Loucy (cell line): ENCODE measurements at regions not wholly inside any gene's neighbourhood (a gene's known extent, or its start where the extent isn't known, plus 50 kb on each side); places are given as distances from the start of the nearest gene placed in this dataset.

Source experiments
- H2AFZ ChIP-seq: fragments of 200-600 bp; sonication (generic); 2 replicates; pipeline ENCODE4 v1.6.0; 2016; ENCODE audit warnings: antibody characterized with exemption, mild to moderate bottlenecking, low read length, moderate library complexity
- H3F3A ChIP-seq: fragments of 200-600 bp; 2 replicates; pipeline ENCODE4 v1.6.0; 2016; ENCODE audit warnings: antibody characterized with exemption, low read depth, mild to moderate bottlenecking
- H3K27me3 ChIP-seq: fragments of 200-600 bp; sonication (generic); 2 replicates; pipeline ENCODE4 v1.6.1; 2014; ENCODE audit warnings: low read length, mild to moderate bottlenecking; ENCODE audit not compliant: insufficient read depth, poor library complexity, severe bottlenecking
- H3K36me3 ChIP-seq: fragments of 200-600 bp; sonication (generic); 2 replicates; pipeline ENCODE4 v1.6.1; 2016; ENCODE audit warnings: low read length; ENCODE audit not compliant: insufficient read depth
- H3K4me1 ChIP-seq: fragments of 200-600 bp; sonication (generic); 2 replicates; pipeline ENCODE4 v1.5.1; 2014; ENCODE audit warnings: low read length, mild to moderate bottlenecking; ENCODE audit not compliant: insufficient read depth, poor library complexity, severe bottlenecking
- H3K4me2 ChIP-seq: fragments of 200-600 bp; sonication (generic); 2 replicates; pipeline ENCODE4 v1.6.0; 2014; ENCODE audit warnings: antibody characterized with exemption, low read length, low read depth, mild to moderate bottlenecking; ENCODE audit not compliant: poor library complexity, severe bottlenecking
- H3K4me3 ChIP-seq: fragments of 200-600 bp; sonication (generic); 2 replicates; pipeline ENCODE4 v1.5.1; 2014; ENCODE audit warnings: low read length, mild to moderate bottlenecking, mixed read lengths; ENCODE audit not compliant: poor library complexity, severe bottlenecking
- H3K79me2 ChIP-seq: fragments of 200-600 bp; sonication (generic); 2 replicates; pipeline ENCODE4 v1.6.1; 2014; ENCODE audit warnings: low read length; ENCODE audit not compliant: insufficient read depth
- H3K9ac ChIP-seq: fragments of 200-600 bp; sonication (generic); 2 replicates; pipeline ENCODE4 v1.6.0; 2014; ENCODE audit warnings: mild to moderate bottlenecking, low read depth, low read length, moderate library complexity; ENCODE audit not compliant: poor library complexity, severe bottlenecking
- H3K9me2 ChIP-seq: fragments of 200-600 bp; sonication (generic); replicated peaks from 2 replicates; pipeline ENCODE4 v1.6.1; 2016; ENCODE audit warnings: low read depth, low read length, mixed read lengths
- H3K9me3 ChIP-seq: fragments of 200-600 bp; sonication (generic); 2 replicates; pipeline ENCODE4 v1.6.1; 2014; ENCODE audit warnings: mild to moderate bottlenecking, antibody characterized with exemption, low read length, low read depth; ENCODE audit not compliant: insufficient read depth
- H4K20me1 ChIP-seq: fragments of 200-600 bp; sonication (generic); 2 replicates; pipeline ENCODE4 v1.6.0; 2014; ENCODE audit warnings: antibody characterized with exemption, low read length, mild to moderate bottlenecking; ENCODE audit not compliant: insufficient read depth, poor library complexity, severe bottlenecking
- CTCF ChIP-seq: fragments of 200-600 bp; sonication (generic); conservative IDR thresholded peaks from 2 replicates; pipeline ENCODE4 v1.5.1; 2014; ENCODE audit warnings: mild to moderate bottlenecking, antibody characterized with exemption, low read length
- EZH2phosphoT487 ChIP-seq: fragments of 200-600 bp; IDR thresholded peaks from 2 replicates; pipeline ENCODE4 v1.6.1; 2018; ENCODE audit warnings: antibody characterized with exemption, mild to moderate bottlenecking, moderate library complexity, borderline replicate concordance

GRCh38 chr1:232499188-232499587, 130.7 kb downstream of the SIPA1L2 start:
- TF ChIP-seq CTCF (no peak), EZH2phosphoT487 (no peak)
- H3K27me3 ChIP-seq: no peaks in the 10 kb centered on the region
- peaks cover 11% of the 10 kb centered on the region for H3K4me1 ChIP-seq
- H3K9ac ChIP-seq: no peak overlapping the region
- no peaks in the 10 kb centered on the region for H3K36me3 ChIP-seq
- no peaks in the 10 kb centered on the region for H3F3A ChIP-seq
- H3K4me3 ChIP-seq: no peak overlapping the region
- H3K4me2 ChIP-seq: no peak overlapping the region
- no peaks in the 10 kb centered on the region for H3K9me2 ChIP-seq
- no peaks in the 10 kb centered on the region for H4K20me1 ChIP-seq
- H3K79me2 ChIP-seq: peaks cover 24% of the 10 kb centered on the region
- H2AFZ ChIP-seq: no peak overlapping the region
- H3K9me3 ChIP-seq: no peaks in the 10 kb centered on the region

GRCh38 chr1:232493869-232494268, 136.1 kb downstream of the SIPA1L2 start:
- no peaks in the 10 kb centered on the region for H3K27me3 ChIP-seq
- TF ChIP-seq EZH2phosphoT487 (no peak), CTCF (no peak)
- H3K4me2 ChIP-seq: no peak overlapping the region
- H3K4me3 ChIP-seq: no peak overlapping the region
- H3K9me3 ChIP-seq: no peaks in the 10 kb centered on the region
- H3K9me2 ChIP-seq: no peaks in the 10 kb centered on the region
- H3K4me1 ChIP-seq: no peaks in the 10 kb centered on the region
- H2AFZ ChIP-seq: no peak overlapping the region
- no peak overlapping the region for H3K9ac ChIP-seq
- H3K79me2 ChIP-seq: peaks cover 5% of the 10 kb centered on the region; the same call in 1 of the 2 replicates
- no peaks in the 10 kb centered on the region for H4K20me1 ChIP-seq
- H3F3A ChIP-seq: no peaks in the 10 kb centered on the region
- peaks cover 29% of the 10 kb centered on the region; the same call in 1 of the 2 replicates for H3K36me3 ChIP-seq

- Histone ChIP-seq H3F3A (no peaks in the 10 kb centered on the region), H3K4me2 (no peak overlapping the region), H2AFZ (no peak overlapping the region), H3K27me3 (no peaks in the 10 kb centered on the region), H4K20me1 (no peaks in the 10 kb centered on the region), H3K9me2 (no peaks in the 10 kb centered on the region), H3K4me3 (no peak overlapping the region), H3K79me2 (no peaks in the 10 kb centered on the region), H3K36me3 (peaks cover 36% of the 10 kb centered on the region; the same call in 1 of the 2 replicates), H3K9me3 (no peaks in the 10 kb centered on the region), H3K4me1 (no peaks in the 10 kb centered on the region), H3K9ac (no peak overlapping the region)
- TF ChIP-seq CTCF: no peak
- no peak for TF ChIP-seq EZH2phosphoT487
Measured at GRCh38 chr1:232489256-232489655, 140.7 kb downstream of the SIPA1L2 start.
